HepG2 (cell line): ENCODE measurements at regions not wholly inside any gene's neighbourhood (a gene's known extent, or its start where the extent isn't known, plus 50 kb on each side); places are given as distances from the start of the nearest gene placed in this dataset.

ENCODE experiments used
- ATAC-seq: fragments of 200-7000 bp; cut with Tn5 transposase; 3 replicates; pipeline ENCODE4 v1.9.1; 2020; ENCODE audit warnings: mild to moderate bottlenecking, moderate library complexity
- BruUV-seq: library from RNA; stranded (reverse); fragments of 400-500 nt; replicated peaks from 2 replicates; lab custom pipeline; 2021; lab: Mats Ljungman, UMichigan
- CTCF ChIA-PET: fragments of 300-600 bp; formaldehyde crosslinking; extraction: SDS; loops from one replicate; lab custom pipeline; 2021; ENCODE audit warnings: low total read pairs, inconsistent platforms, low intra/inter-chr PET ratio; lab: Yijun Ruan, JAX
- POLR2A ChIA-PET: fragments of 350-600 bp; sonication (Branson Sonifier 250); formaldehyde crosslinking; loops from one replicate; lab custom pipeline; 2020; ENCODE audit warnings: antibody characterized with exemption, inconsistent platforms; lab: Yijun Ruan, JAX
- DNase-seq: peaks from one replicate; pipeline ENCODE4 v3.0.0-alpha.2; 2015; ENCODE audit warnings: low spot score
- FAIRE-seq: peaks from 3 replicates; lab custom pipeline; 2011; peaks lifted over from hg19 to GRCh38; lab: Jason Lieb, UNC
- H2AFZ ChIP-seq: one replicate; pipeline ENCODE4 v1.6.1; 2011; ENCODE audit warnings: low read length, inconsistent platforms
- H3K27ac ChIP-seq: fragments of 300-600 bp; 3 replicates; pipeline ENCODE4 v1.8.0; 2011; ENCODE audit warnings: mixed run types, mild to moderate bottlenecking, mixed read lengths, low read length, inconsistent platforms; ENCODE audit not compliant: insufficient read depth; ENCODE audit errors: extremely low read length
- H3K27me3 ChIP-seq, 2 experiments: fragments of 200-600 bp in 1 of 2; 2 replicates in 1 of 2; 3 replicates in 1 of 2; pipeline versions ENCODE4 v1.6.0 to v1.8.0; 2011; ENCODE audit warnings: low read length in 2 of 2, mild to moderate bottlenecking in 2 of 2, moderate library complexity in 2 of 2, inconsistent platforms in 1 of 2; ENCODE audit not compliant: insufficient read depth in 2 of 2, control insufficient read depth in 1 of 2
- H3K36me3 ChIP-seq, 2 experiments: fragments of 200-600 bp in 1 of 2; replicated peaks in 1 of 2; 2 replicates in 1 of 2; 3 replicates in 1 of 2; pipeline versions ENCODE4 v1.5.1 to v1.8.0; 2011; ENCODE audit warnings: low read length in 2 of 2, inconsistent platforms in 1 of 2; ENCODE audit not compliant: insufficient read depth in 2 of 2, control insufficient read depth in 1 of 2
- H3K4me1 ChIP-seq: 2 replicates; pipeline ENCODE4 v1.5.1; 2012; ENCODE audit warnings: low read length, inconsistent platforms; ENCODE audit not compliant: insufficient read depth
- H3K4me2 ChIP-seq: 2 replicates; pipeline ENCODE4 v1.6.0; 2011; ENCODE audit warnings: low read depth, low read length, inconsistent platforms
- H3K4me3 ChIP-seq, 3 experiments: fragments of 200-600 bp in 1 of 3; sonication (generic), shearing (Covaris generic) in 1 of 3; replicated peaks in 1 of 3; 2 replicates each; pipeline ENCODE4 v1.5.1; 2011 to 2016; ENCODE audit warnings: low read length in 3 of 3, inconsistent platforms in 2 of 3, low read depth in 2 of 3, mild to moderate bottlenecking in 2 of 3, control low read depth in 1 of 3, mixed read lengths in 1 of 3; ENCODE audit not compliant: insufficient read depth in 1 of 3
- H3K79me2 ChIP-seq: one replicate; pipeline ENCODE4 v1.6.1; 2011; ENCODE audit warnings: low read length, inconsistent platforms; ENCODE audit not compliant: insufficient read depth
- H3K9ac ChIP-seq: 2 replicates; pipeline ENCODE4 v1.6.0; 2011; ENCODE audit warnings: mild to moderate bottlenecking, low read depth, low read length, inconsistent platforms; ENCODE audit not compliant: insufficient read depth
- H3K9me3 ChIP-seq: 2 replicates; pipeline ENCODE4 v1.5.1; 2012; ENCODE audit warnings: mild to moderate bottlenecking, low read length
- H4K20me1 ChIP-seq: 2 replicates; pipeline ENCODE4 v1.6.0; 2011; ENCODE audit warnings: inconsistent platforms, mild to moderate bottlenecking, low read length, moderate library complexity; ENCODE audit not compliant: insufficient read depth
- HBP1 ChIP-seq: IDR thresholded peaks from 2 replicates; pipeline ENCODE4 v1.6.1; 2016; ENCODE audit warnings: low read depth, control low read depth
- MXI1 ChIP-seq: IDR thresholded peaks from 3 replicates; pipeline ENCODE4 v1.6.1; 2012; ENCODE audit warnings: low read depth, low read length, inconsistent platforms, borderline replicate concordance
- RFX5 ChIP-seq: IDR thresholded peaks from 2 replicates; pipeline ENCODE4 v1.6.1; 2011; ENCODE audit warnings: low read depth, low read length, improper control_type of control experiment
- THAP11 ChIP-seq: IDR thresholded peaks from 2 replicates; pipeline ENCODE4 v1.6.1; 2016; ENCODE audit warnings: missing biosample characterization, missing genetic modification reagents
- WGBS: methylation state at CpG from one replicate; pipeline ENCODE4 v1.1.6; 2017; ENCODE audit warnings: low lambda C conversion rate; 5-methylcytosine and 5-hydroxymethylcytosine counted together
- in situ Hi-C: cut with HindIII; loops from 2 replicates; pipeline ENCODE4 v1.10.0; 2017; ENCODE audit warnings: low pct_unique_long_range_greater_than_20kb; ENCODE audit not compliant: extremely low pct_ligation_motif_present
- intact Hi-C: fragments of 100-400 bp; cut with micrococcal nuclease; formaldehyde crosslinking; loops from one replicate; pipeline ENCODE4 v1.10.0; 2022; ENCODE audit not compliant: unreplicated experiment

GRCh38 chr7:70884440-70884764, 247.5 kb upstream of the GALNT17 start:
- Histone ChIP-seq H3K36me3 (no peaks in the 10 kb centered on the region), H3K4me2 (no peak overlapping the region), H3K79me2 (no peaks in the 10 kb centered on the region)
- no peak for TF ChIP-seq THAP11 (CRISPR knock-in tag)
- no peak for TF ChIP-seq MXI1
- no peak for TF ChIP-seq RFX5
- TF ChIP-seq, all 625 proteins: peak for 0
- Histone ChIP-seq H4K20me1 (no peaks in the 10 kb centered on the region), H3K27me3 (no peaks in the 10 kb centered on the region), H3K9ac (no peak overlapping the region), H3K4me1 (no peaks in the 10 kb centered on the region), H3K9me3 (no peaks in the 10 kb centered on the region; the same call in 1 of the 2 replicates), H3K4me3 (no peak overlapping the region), H2AFZ (no peak overlapping the region), H3K27ac (no peak overlapping the region)
- intact Hi-C loops = no loop called here
- no peak for FAIRE-seq
- in situ Hi-C loops = no loop called here
- CTCF ChIA-PET = no interaction called here
- POLR2A ChIA-PET = no interaction called here
- DNase-seq = no peak
- no peak for ATAC-seq
- BruUV-seq = no TSS peak

GRCh38 chr7:70884809-70885208, 247.1 kb upstream of the GALNT17 start:
- Histone ChIP-seq H3K27ac (no peak overlapping the region), H3K4me3 (no peak overlapping the region), H3K4me2 (no peak overlapping the region), H2AFZ (no peak overlapping the region), H3K9me3 (no peaks in the 10 kb centered on the region; the same call in 1 of the 2 replicates), H4K20me1 (no peaks in the 10 kb centered on the region), H3K9ac (no peak overlapping the region), H3K36me3 (no peaks in the 10 kb centered on the region), H3K79me2 (no peaks in the 10 kb centered on the region), H3K27me3 (no peaks in the 10 kb centered on the region), H3K4me1 (no peaks in the 10 kb centered on the region)
- TF ChIP-seq HBP1 (CRISPR knock-in tag) = no peak
- no peak for DNase-seq
- ChIA-PET POLR2A (no interaction called here), CTCF (no interaction called here)
- in situ Hi-C loops (no loop called here), intact Hi-C loops (no loop called here)
- ATAC-seq = no peak
- FAIRE-seq = no peak
- WGBS = 2% methylated on average over 3 of the region's 3 CpGs
- no TSS peak for BruUV-seq
